GM23338 (cell line): ENCODE measurements at regions not wholly inside any gene's neighbourhood (a gene's known extent, or its start where the extent isn't known, plus 50 kb on each side); places are given as distances from the start of the nearest gene placed in this dataset.

Experiments
- ATAC-seq: fragments of 200-7000 bp; cut with Tn5 transposase; 3 replicates; pipeline ENCODE4 v1.9.1; 2020
- DNase-seq: peaks from one replicate; pipeline ENCODE4 v3.0.0-alpha.2; 2015; ENCODE audit warnings: low spot score
- H2AFZ ChIP-seq: fragments of 200-600 bp; sonication (generic); 2 replicates; pipeline ENCODE4 v1.8.0; 2016; ENCODE audit warnings: antibody characterized with exemption, mild to moderate bottlenecking, moderate library complexity
- H3F3A ChIP-seq: fragments of 200-600 bp; sonication (generic); replicated peaks from 2 replicates; pipeline ENCODE4 v1.8.0; 2017; ENCODE audit warnings: antibody characterized with exemption, mixed run types, low read depth
- H3K27ac ChIP-seq: fragments of 200-600 bp; sonication (generic); 2 replicates; pipeline ENCODE4 v1.6.1; 2016; ENCODE audit warnings: low read depth
- H3K27me3 ChIP-seq: fragments of 200-600 bp; sonication (generic); 2 replicates; pipeline ENCODE4 v1.8.0; 2016; ENCODE audit warnings: mild to moderate bottlenecking, mixed run types, moderate library complexity; ENCODE audit not compliant: insufficient read depth
- H3K36me3 ChIP-seq: fragments of 200-600 bp; sonication (generic); 2 replicates; pipeline ENCODE4 v1.8.0; 2016; ENCODE audit warnings: mild to moderate bottlenecking; ENCODE audit not compliant: insufficient read depth
- H3K4me1 ChIP-seq: fragments of 200-600 bp; sonication (generic); 2 replicates; pipeline ENCODE4 v1.8.0; 2016; ENCODE audit warnings: mild to moderate bottlenecking, moderate library complexity; ENCODE audit not compliant: insufficient read depth
- H3K4me2 ChIP-seq: fragments of 200-600 bp; sonication (generic); 2 replicates; pipeline ENCODE4 v1.7.1; 2017; ENCODE audit warnings: mixed run types
- H3K4me3 ChIP-seq: fragments of 200-600 bp; sonication (generic); 2 replicates; pipeline ENCODE4 v1.6.1; 2016; ENCODE audit warnings: mixed run types
- H3K79me2 ChIP-seq: fragments of 200-600 bp; sonication (generic); replicated peaks from 2 replicates; pipeline ENCODE4 v1.8.0; 2017; ENCODE audit warnings: mild to moderate bottlenecking; ENCODE audit not compliant: insufficient read depth
- H3K9me2 ChIP-seq: fragments of 200-600 bp; sonication (generic); 2 replicates; pipeline ENCODE4 v1.8.0; 2017; ENCODE audit not compliant: insufficient read depth
- H4K20me1 ChIP-seq: fragments of 200-600 bp; sonication (generic); replicated peaks from 2 replicates; pipeline ENCODE4 v1.8.0; 2017; ENCODE audit warnings: mild to moderate bottlenecking; ENCODE audit not compliant: insufficient read depth
- H3K27ac Mint-ChIP-seq: 2 replicates; pipeline ENCODE4 v1.8.0; 2020; ENCODE audit warnings: inconsistent platforms, mild to moderate bottlenecking, moderate library complexity, mixed read lengths
- H3K27me3 Mint-ChIP-seq: 3 replicates; pipeline ENCODE4 v1.8.0; 2022; ENCODE audit warnings: low read depth, mild to moderate bottlenecking, moderate library complexity, mixed read lengths, inconsistent platforms; ENCODE audit not compliant: insufficient read depth, poor library complexity
- H3K36me3 Mint-ChIP-seq: 3 replicates; pipeline ENCODE4 v1.8.0; 2021; ENCODE audit warnings: low read depth, mild to moderate bottlenecking, inconsistent platforms, moderate library complexity, mixed read lengths
- H3K4me1 Mint-ChIP-seq: 3 replicates; pipeline ENCODE4 v1.8.0; 2020; ENCODE audit warnings: mild to moderate bottlenecking, inconsistent platforms, mixed read lengths
- H3K4me3 Mint-ChIP-seq: 3 replicates; pipeline ENCODE4 v1.8.0; 2021; ENCODE audit warnings: moderate library complexity, mild to moderate bottlenecking, inconsistent platforms, mixed read lengths
- H3K9me3 Mint-ChIP-seq: 3 replicates; pipeline ENCODE4 v1.8.0; 2020; ENCODE audit warnings: moderate library complexity, mild to moderate bottlenecking, inconsistent platforms, mixed read lengths
- CREB1 ChIP-seq: fragments of 250-450 bp; sonication (Bioruptor Pico); IDR thresholded peaks from 2 replicates; pipeline ENCODE4 v1.5.0; 2020; ENCODE audit warnings: low read depth, mild to moderate bottlenecking, moderate library complexity
- EZH2 ChIP-seq: fragments of 200-600 bp; sonication (generic); IDR thresholded peaks from one replicate; pipeline ENCODE4 v1.8.0; 2017; ENCODE audit warnings: antibody characterized with exemption, mild to moderate bottlenecking, low read depth; ENCODE audit not compliant: unreplicated experiment
- EZH2phosphoT487 ChIP-seq: fragments of 200-600 bp; sonication (generic); IDR thresholded peaks from one replicate; pipeline ENCODE4 v1.8.1; 2018; ENCODE audit warnings: antibody characterized with exemption; ENCODE audit not compliant: unreplicated experiment
- JUNB ChIP-seq: IDR thresholded peaks from one replicate; pipeline ENCODE4 v1.6.1; 2016; ENCODE audit warnings: antibody characterized with exemption; ENCODE audit not compliant: unreplicated experiment
- NANOG ChIP-seq: IDR thresholded peaks from 2 replicates; pipeline ENCODE4 v1.6.1; 2016; ENCODE audit warnings: antibody characterized with exemption, borderline replicate concordance
- POLR2AphosphoS5 ChIP-seq: IDR thresholded peaks from 2 replicates; pipeline ENCODE4 v1.6.1; 2016; ENCODE audit warnings: antibody characterized with exemption, low read depth
- STAT1 ChIP-seq: IDR thresholded peaks from one replicate; pipeline ENCODE4 v1.6.1; 2016; ENCODE audit warnings: antibody characterized with exemption; ENCODE audit not compliant: unreplicated experiment
- ZNF114 ChIP-seq: fragments of 250-450 bp; sonication (Bioruptor Pico); IDR thresholded peaks from 2 replicates; pipeline ENCODE4 v1.5.0; 2020; ENCODE audit warnings: mild to moderate bottlenecking, moderate library complexity
- ZNF331 ChIP-seq: fragments of 250-450 bp; sonication (Bioruptor Pico); IDR thresholded peaks from 2 replicates; pipeline ENCODE4 v1.5.0; 2020; ENCODE audit warnings: low read depth, mild to moderate bottlenecking, moderate library complexity
- TF ChIP-seq, protein P1 (sequence below): IDR thresholded peaks from 2 replicates; pipeline ENCODE4 v1.6.1; 2016; ENCODE audit warnings: antibody characterized with exemption
- TF ChIP-seq, protein P2 (sequence below): fragments of 250-450 bp; sonication (Bioruptor Pico); IDR thresholded peaks from 2 replicates; pipeline ENCODE4 v1.5.0; 2020; ENCODE audit warnings: mild to moderate bottlenecking, moderate library complexity
- TF ChIP-seq, protein P3 (sequence below): IDR thresholded peaks from one replicate; pipeline ENCODE4 v1.6.1; 2018; ENCODE audit warnings: antibody characterized with exemption; ENCODE audit not compliant: unreplicated experiment
- TF ChIP-seq, protein P4 (sequence below), 2 experiments: fragments of 200-600 bp in 1 of 2; sonication (generic) in 1 of 2; conservative IDR thresholded peaks; 2 replicates each; pipeline versions ENCODE4 v1.5.1 to v1.6.1; 2016 to 2017; ENCODE audit warnings: antibody characterized with exemption in 2 of 2, low read depth in 2 of 2, mild to moderate bottlenecking in 2 of 2, moderate library complexity in 1 of 2

DNA sequence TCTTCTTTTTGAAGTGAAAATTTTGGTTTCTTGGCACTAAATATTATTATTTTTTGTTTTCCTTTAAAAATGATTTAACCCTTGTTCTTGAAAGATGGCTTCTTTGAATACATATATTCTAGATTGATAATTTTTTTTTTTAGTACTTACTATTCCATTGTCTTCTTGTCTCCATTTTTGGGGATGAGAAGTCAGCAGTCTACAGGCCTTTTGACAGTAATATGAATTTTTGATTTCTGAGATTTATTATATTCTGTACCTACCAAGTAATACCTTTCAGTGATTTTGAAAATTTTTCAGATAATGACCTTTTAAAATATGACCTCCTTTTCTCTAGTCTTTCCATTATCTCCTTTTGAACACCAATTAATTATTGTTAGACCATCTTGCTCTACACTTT lies 294.1 kb upstream of the LARGE1 start:
- Histone ChIP-seq H3F3A (no peaks in the 10 kb centered on the region), H3K4me3 (no peak overlapping the region), H3K9me2 (peaks cover 10% of the 10 kb centered on the region; the same call in 1 of the 2 replicates), H3K27ac (no peak overlapping the region), H3K4me1 (no peaks in the 10 kb centered on the region), H3K36me3 (no peaks in the 10 kb centered on the region; the same call in 1 of the 2 replicates), H2AFZ (no peak overlapping the region), H3K27me3 (no peaks in the 10 kb centered on the region), H3K4me2 (no peak overlapping the region), H4K20me1 (no peaks in the 10 kb centered on the region), H3K79me2 (no peaks in the 10 kb centered on the region)
- Mint-ChIP-seq H3K36me3 (peaks cover 7% of the 10 kb centered on the region; the same call in 2 of the 3 replicates), H3K27me3 (peaks cover 6% of the 10 kb centered on the region), H3K4me1 (no peaks in the 10 kb centered on the region), H3K9me3 (peaks cover 89% of the 10 kb centered on the region), H3K27ac (no peak overlapping the region), H3K4me3 (no peak overlapping the region)
- DNase-seq (no peak), ATAC-seq (no peak)
- TF ChIP-seq, protein P1, sequence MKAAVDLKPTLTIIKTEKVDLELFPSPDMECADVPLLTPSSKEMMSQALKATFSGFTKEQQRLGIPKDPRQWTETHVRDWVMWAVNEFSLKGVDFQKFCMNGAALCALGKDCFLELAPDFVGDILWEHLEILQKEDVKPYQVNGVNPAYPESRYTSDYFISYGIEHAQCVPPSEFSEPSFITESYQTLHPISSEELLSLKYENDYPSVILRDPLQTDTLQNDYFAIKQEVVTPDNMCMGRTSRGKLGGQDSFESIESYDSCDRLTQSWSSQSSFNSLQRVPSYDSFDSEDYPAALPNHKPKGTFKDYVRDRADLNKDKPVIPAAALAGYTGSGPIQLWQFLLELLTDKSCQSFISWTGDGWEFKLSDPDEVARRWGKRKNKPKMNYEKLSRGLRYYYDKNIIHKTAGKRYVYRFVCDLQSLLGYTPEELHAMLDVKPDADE, result no peak
- TF ChIP-seq CREB1 (CRISPR knock-in tag), result no peak
- no peak for TF ChIP-seq ZNF331 (CRISPR knock-in tag)
- TF ChIP-seq, protein P2, sequence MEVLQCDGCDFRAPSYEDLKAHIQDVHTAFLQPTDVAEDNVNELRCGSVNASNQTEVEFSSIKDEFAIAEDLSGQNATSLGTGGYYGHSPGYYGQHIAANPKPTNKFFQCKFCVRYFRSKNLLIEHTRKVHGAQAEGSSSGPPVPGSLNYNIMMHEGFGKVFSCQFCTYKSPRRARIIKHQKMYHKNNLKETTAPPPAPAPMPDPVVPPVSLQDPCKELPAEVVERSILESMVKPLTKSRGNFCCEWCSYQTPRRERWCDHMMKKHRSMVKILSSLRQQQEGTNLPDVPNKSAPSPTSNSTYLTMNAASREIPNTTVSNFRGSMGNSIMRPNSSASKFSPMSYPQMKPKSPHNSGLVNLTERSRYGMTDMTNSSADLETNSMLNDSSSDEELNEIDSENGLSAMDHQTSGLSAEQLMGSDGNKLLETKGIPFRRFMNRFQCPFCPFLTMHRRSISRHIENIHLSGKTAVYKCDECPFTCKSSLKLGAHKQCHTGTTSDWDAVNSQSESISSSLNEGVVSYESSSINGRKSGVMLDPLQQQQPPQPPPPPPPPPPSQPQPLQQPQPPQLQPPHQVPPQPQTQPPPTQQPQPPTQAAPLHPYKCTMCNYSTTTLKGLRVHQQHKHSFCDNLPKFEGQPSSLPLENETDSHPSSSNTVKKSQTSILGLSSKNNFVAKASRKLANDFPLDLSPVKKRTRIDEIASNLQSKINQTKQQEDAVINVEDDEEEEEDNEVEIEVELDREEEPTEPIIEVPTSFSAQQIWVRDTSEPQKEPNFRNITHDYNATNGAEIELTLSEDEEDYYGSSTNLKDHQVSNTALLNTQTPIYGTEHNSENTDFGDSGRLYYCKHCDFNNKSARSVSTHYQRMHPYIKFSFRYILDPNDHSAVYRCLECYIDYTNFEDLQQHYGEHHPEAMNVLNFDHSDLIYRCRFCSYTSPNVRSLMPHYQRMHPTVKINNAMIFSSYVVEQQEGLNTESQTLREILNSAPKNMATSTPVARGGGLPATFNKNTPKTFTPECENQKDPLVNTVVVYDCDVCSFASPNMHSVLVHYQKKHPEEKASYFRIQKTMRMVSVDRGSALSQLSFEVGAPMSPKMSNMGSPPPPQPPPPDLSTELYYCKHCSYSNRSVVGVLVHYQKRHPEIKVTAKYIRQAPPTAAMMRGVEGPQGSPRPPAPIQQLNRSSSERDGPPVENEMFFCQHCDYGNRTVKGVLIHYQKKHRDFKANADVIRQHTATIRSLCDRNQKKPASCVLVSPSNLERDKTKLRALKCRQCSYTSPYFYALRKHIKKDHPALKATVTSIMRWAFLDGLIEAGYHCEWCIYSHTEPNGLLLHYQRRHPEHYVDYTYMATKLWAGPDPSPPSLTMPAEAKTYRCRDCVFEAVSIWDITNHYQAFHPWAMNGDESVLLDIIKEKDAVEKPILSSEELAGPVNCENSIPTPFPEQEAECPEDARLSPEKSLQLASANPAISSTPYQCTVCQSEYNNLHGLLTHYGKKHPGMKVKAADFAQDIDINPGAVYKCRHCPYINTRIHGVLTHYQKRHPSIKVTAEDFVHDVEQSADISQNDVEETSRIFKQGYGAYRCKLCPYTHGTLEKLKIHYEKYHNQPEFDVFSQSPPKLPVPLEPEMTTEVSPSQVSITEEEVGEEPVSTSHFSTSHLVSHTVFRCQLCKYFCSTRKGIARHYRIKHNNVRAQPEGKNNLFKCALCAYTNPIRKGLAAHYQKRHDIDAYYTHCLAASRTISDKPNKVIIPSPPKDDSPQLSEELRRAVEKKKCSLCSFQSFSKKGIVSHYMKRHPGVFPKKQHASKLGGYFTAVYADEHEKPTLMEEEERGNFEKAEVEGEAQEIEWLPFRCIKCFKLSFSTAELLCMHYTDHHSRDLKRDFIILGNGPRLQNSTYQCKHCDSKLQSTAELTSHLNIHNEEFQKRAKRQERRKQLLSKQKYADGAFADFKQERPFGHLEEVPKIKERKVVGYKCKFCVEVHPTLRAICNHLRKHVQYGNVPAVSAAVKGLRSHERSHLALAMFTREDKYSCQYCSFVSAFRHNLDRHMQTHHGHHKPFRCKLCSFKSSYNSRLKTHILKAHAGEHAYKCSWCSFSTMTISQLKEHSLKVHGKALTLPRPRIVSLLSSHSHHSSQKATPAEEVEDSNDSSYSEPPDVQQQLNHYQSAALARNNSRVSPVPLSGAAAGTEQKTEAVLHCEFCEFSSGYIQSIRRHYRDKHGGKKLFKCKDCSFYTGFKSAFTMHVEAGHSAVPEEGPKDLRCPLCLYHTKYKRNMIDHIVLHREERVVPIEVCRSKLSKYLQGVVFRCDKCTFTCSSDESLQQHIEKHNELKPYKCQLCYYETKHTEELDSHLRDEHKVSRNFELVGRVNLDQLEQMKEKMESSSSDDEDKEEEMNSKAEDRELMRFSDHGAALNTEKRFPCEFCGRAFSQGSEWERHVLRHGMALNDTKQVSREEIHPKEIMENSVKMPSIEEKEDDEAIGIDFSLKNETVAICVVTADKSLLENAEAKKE (CRISPR knock-in tag), result no peak
- TF ChIP-seq, protein P3, sequence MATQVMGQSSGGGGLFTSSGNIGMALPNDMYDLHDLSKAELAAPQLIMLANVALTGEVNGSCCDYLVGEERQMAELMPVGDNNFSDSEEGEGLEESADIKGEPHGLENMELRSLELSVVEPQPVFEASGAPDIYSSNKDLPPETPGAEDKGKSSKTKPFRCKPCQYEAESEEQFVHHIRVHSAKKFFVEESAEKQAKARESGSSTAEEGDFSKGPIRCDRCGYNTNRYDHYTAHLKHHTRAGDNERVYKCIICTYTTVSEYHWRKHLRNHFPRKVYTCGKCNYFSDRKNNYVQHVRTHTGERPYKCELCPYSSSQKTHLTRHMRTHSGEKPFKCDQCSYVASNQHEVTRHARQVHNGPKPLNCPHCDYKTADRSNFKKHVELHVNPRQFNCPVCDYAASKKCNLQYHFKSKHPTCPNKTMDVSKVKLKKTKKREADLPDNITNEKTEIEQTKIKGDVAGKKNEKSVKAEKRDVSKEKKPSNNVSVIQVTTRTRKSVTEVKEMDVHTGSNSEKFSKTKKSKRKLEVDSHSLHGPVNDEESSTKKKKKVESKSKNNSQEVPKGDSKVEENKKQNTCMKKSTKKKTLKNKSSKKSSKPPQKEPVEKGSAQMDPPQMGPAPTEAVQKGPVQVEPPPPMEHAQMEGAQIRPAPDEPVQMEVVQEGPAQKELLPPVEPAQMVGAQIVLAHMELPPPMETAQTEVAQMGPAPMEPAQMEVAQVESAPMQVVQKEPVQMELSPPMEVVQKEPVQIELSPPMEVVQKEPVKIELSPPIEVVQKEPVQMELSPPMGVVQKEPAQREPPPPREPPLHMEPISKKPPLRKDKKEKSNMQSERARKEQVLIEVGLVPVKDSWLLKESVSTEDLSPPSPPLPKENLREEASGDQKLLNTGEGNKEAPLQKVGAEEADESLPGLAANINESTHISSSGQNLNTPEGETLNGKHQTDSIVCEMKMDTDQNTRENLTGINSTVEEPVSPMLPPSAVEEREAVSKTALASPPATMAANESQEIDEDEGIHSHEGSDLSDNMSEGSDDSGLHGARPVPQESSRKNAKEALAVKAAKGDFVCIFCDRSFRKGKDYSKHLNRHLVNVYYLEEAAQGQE, result no peak
- TF ChIP-seq NANOG, result no peak
- no peak for TF ChIP-seq ZNF114 (CRISPR knock-in tag)
- TF ChIP-seq EZH2phosphoT487, result no peak
- TF ChIP-seq STAT1, result no peak
- no peak for TF ChIP-seq JUNB
- TF ChIP-seq EZH2, result no peak
- TF ChIP-seq, protein P4, sequence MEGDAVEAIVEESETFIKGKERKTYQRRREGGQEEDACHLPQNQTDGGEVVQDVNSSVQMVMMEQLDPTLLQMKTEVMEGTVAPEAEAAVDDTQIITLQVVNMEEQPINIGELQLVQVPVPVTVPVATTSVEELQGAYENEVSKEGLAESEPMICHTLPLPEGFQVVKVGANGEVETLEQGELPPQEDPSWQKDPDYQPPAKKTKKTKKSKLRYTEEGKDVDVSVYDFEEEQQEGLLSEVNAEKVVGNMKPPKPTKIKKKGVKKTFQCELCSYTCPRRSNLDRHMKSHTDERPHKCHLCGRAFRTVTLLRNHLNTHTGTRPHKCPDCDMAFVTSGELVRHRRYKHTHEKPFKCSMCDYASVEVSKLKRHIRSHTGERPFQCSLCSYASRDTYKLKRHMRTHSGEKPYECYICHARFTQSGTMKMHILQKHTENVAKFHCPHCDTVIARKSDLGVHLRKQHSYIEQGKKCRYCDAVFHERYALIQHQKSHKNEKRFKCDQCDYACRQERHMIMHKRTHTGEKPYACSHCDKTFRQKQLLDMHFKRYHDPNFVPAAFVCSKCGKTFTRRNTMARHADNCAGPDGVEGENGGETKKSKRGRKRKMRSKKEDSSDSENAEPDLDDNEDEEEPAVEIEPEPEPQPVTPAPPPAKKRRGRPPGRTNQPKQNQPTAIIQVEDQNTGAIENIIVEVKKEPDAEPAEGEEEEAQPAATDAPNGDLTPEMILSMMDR (conservative IDR thresholded peaks at IDR 0.05; ENCODE audit: low read depth in 2 of 2), result no peak
- TF ChIP-seq POLR2AphosphoS5, result no peak
